LHCN-M2 (cell line): ENCODE measurements at regions not wholly inside any gene's neighbourhood (a gene's known extent, or its start where the extent isn't known, plus 50 kb on each side); places are given as distances from the start of the nearest gene placed in this dataset.
A peak's percentile ranks its signal among the peaks of the same experiment; 100 is the strongest.

Experiments used
- DNase-seq: peaks from one replicate; pipeline ENCODE4 v3.0.0-alpha.2; 2012; ENCODE audit warnings: low read depth

- DNase-seq, result no peak
Measured at GRCh38 chrX:39757971-39758370, 339.8 kb downstream of the BCOR start.

GRCh38 chrX:39758791-39759525 is 338.8 kb downstream of the BCOR start:
- DNase-seq, result no peak

- peak; percentile 85 for DNase-seq
Measured at GRCh38 chrX:39759526-39760224, 338.1 kb downstream of the BCOR start.

- no peak for DNase-seq
Measured at GRCh38 chrX:39760930-39761329, 336.8 kb downstream of the BCOR start.

GRCh38 chrX:39762266-39762841 is 335.4 kb downstream of the BCOR start:
- peak; percentile 89 for DNase-seq

- no peak for DNase-seq
Measured at GRCh38 chrX:39764441-39764914, 333.3 kb downstream of the BCOR start.

GRCh38 chrX:39765327-39765726 is 332.4 kb downstream of the BCOR start:
- DNase-seq, result no peak

GRCh38 chrX:39766085-39766726 is 331.6 kb downstream of the BCOR start:
- no peak for DNase-seq

- peak; percentile 73 for DNase-seq
Measured at GRCh38 chrX:39766855-39767254, 330.9 kb downstream of the BCOR start.

- DNase-seq, result no peak
Measured at GRCh38 chrX:39767446-39767845, 330.3 kb downstream of the BCOR start.

GRCh38 chrX:39769748-39770147 is 328.0 kb downstream of the BCOR start:
- DNase-seq, result no peak

GRCh38 chrX:39771089-39771488 is 326.7 kb downstream of the BCOR start:
- DNase-seq, result no peak

GRCh38 chrX:39772057-39772832 is 325.5 kb downstream of the BCOR start:
- DNase-seq, result no peak

GRCh38 chrX:39773150-39773549 is 324.6 kb downstream of the BCOR start:
- DNase-seq, result no peak

- DNase-seq, result no peak
Measured at GRCh38 chrX:39773923-39774773, 323.6 kb downstream of the BCOR start.

GRCh38 chrX:39774774-39775328 is 322.9 kb downstream of the BCOR start:
- DNase-seq, result no peak

- no peak for DNase-seq
Measured at GRCh38 chrX:39777623-39778025, 320.1 kb downstream of the BCOR start.

GRCh38 chrX:39779952-39780783 is 317.6 kb downstream of the BCOR start:
- DNase-seq, result no peak

GRCh38 chrX:39782276-39782675 is 315.5 kb downstream of the BCOR start:
- DNase-seq, result no peak
